ENCODE measurements at regions not wholly inside any gene's neighbourhood (a gene's known extent, or its start where the extent isn't known, plus 50 kb on each side); places are given as distances from the start of the nearest gene placed in this dataset.

GRCh38 chr12:11580125-11580751 lies 69.2 kb upstream of the ETV6 start:
- Histone ChIP-seq H3K79me2 (ENCODE audit: insufficient read depth) (no peaks in the 10 kb centered on the region), H4K20me1 (ENCODE audit: insufficient read depth) (no peaks in the 10 kb centered on the region), H3K9me3 (ENCODE audit: low read depth) (no peaks in the 10 kb centered on the region), H3K4me1 (ENCODE audit: insufficient read depth) (peaks cover 41% of the 10 kb centered on the region), H3K27me3 (replicated peaks; ENCODE audit: insufficient read depth) (no peaks in the 10 kb centered on the region), H3F3A (ENCODE audit: insufficient read depth) (peaks cover 21% of the 10 kb centered on the region), H3K4me2 (ENCODE audit: unreplicated experiment) (peak overlapping the region; percentile 69), H3K9ac (0 out of 2 replicates have a peak overlapping the region, but pooled peaks have one; percentile 1), H3K9me2 (ENCODE audit: insufficient read depth) (no peaks in the 10 kb centered on the region), H2AFZ (no peak overlapping the region), H3K36me3 (ENCODE audit: low read depth) (no peaks in the 10 kb centered on the region), H3K27ac (peak overlapping the region; percentile 61), H3K4me3 (peak overlapping the region; percentile 16)
- peak; percentile 94 for DNase-seq
- in situ Hi-C loops (cut with MboI): loop anchor here (10.0 to 25.0 kb wide), 3 partner anchors 455 to 1132 kb away; partner anchors contain the start of gene CDKN1B
- TF ChIP-seq EZH2phosphoT487 (IDR thresholded peaks at IDR 0.05; ENCODE audit: insufficient read depth, low read depth) (no peak), EZH2 (IDR thresholded peaks at IDR 0.05; ENCODE audit: insufficient read depth, poor library complexity, severe bottlenecking) (no peak)
- 0% methylated on average over 2 of the region's 2 CpGs for WGBS, 2 experiments (ENCODE audit: low coverage in 1 of 2, low lambda C conversion rate in 2 of 2, missing lambda C conversion rate in 2 of 2)

GRCh38 chr12:11581179-11581755 lies 68.2 kb upstream of the ETV6 start:
- Histone ChIP-seq H3K4me3 (no peak overlapping the region), H3K36me3 (ENCODE audit: low read depth) (no peaks in the 10 kb centered on the region), H3F3A (ENCODE audit: insufficient read depth) (peaks cover 21% of the 10 kb centered on the region), H3K4me2 (ENCODE audit: unreplicated experiment) (no peak overlapping the region), H2AFZ (no peak overlapping the region), H3K4me1 (ENCODE audit: insufficient read depth) (peaks cover 36% of the 10 kb centered on the region), H4K20me1 (ENCODE audit: insufficient read depth) (no peaks in the 10 kb centered on the region), H3K9me2 (ENCODE audit: insufficient read depth) (no peaks in the 10 kb centered on the region), H3K79me2 (ENCODE audit: insufficient read depth) (no peaks in the 10 kb centered on the region), H3K9ac (no peak overlapping the region), H3K27ac (no peak overlapping the region), H3K27me3 (replicated peaks; ENCODE audit: insufficient read depth) (no peaks in the 10 kb centered on the region), H3K9me3 (ENCODE audit: low read depth) (no peaks in the 10 kb centered on the region)
- in situ Hi-C loops (cut with MboI): loop anchor here (10.0 to 25.0 kb wide), 3 partner anchors 454 to 1131 kb away; partner anchors contain the start of gene CDKN1B
- peak; percentile 82 for DNase-seq
- WGBS, 2 experiments (ENCODE audit: low coverage in 1 of 2, low lambda C conversion rate in 2 of 2, missing lambda C conversion rate in 2 of 2): 7 to 8% methylated on average over 2 of the region's 2 CpGs
- TF ChIP-seq EZH2phosphoT487 (IDR thresholded peaks at IDR 0.05; ENCODE audit: insufficient read depth, low read depth): no peak
- no peak for TF ChIP-seq EZH2 (IDR thresholded peaks at IDR 0.05; ENCODE audit: insufficient read depth, poor library complexity, severe bottlenecking)

- no peak overlapping the region for H3K4me2 ChIP-seq (ENCODE audit: unreplicated experiment)
- no peaks in the 10 kb centered on the region for H3K27me3 ChIP-seq (replicated peaks; ENCODE audit: insufficient read depth)
- H3K27ac ChIP-seq: no peak overlapping the region
- H3K9me2 ChIP-seq (ENCODE audit: insufficient read depth): no peaks in the 10 kb centered on the region
- H2AFZ ChIP-seq: no peak overlapping the region
- in situ Hi-C loops (cut with MboI): loop anchor here (10.0 to 25.0 kb wide), 3 partner anchors 450 to 1128 kb away; partner anchors contain the start of gene CDKN1B
- peaks cover 14% of the 10 kb centered on the region for H3K4me1 ChIP-seq (ENCODE audit: insufficient read depth)
- H3K4me3 ChIP-seq: no peak overlapping the region
- H3K9ac ChIP-seq: no peak overlapping the region
- no peaks in the 10 kb centered on the region for H3K9me3 ChIP-seq (ENCODE audit: low read depth)
- H3K36me3 ChIP-seq (ENCODE audit: low read depth): no peaks in the 10 kb centered on the region
- DNase-seq: peak; percentile 39
- 42 to 44% methylated on average over 7 of the region's 7 CpGs for WGBS, 2 experiments (ENCODE audit: low coverage in 1 of 2, low lambda C conversion rate in 2 of 2, missing lambda C conversion rate in 2 of 2)
- no peaks in the 10 kb centered on the region for H4K20me1 ChIP-seq (ENCODE audit: insufficient read depth)
- TF ChIP-seq EZH2phosphoT487 (IDR thresholded peaks at IDR 0.05; ENCODE audit: insufficient read depth, low read depth): no peak
- no peak for TF ChIP-seq EZH2 (IDR thresholded peaks at IDR 0.05; ENCODE audit: insufficient read depth, poor library complexity, severe bottlenecking)
- peaks cover 15% of the 10 kb centered on the region for H3F3A ChIP-seq (ENCODE audit: insufficient read depth)
- H3K79me2 ChIP-seq (ENCODE audit: insufficient read depth): no peaks in the 10 kb centered on the region
Measured at GRCh38 chr12:11584221-11584855, 65.1 kb upstream of the ETV6 start.

- H3K36me3 ChIP-seq (ENCODE audit: low read depth): no peaks in the 10 kb centered on the region
- 0 out of 2 replicates have a peak, but pooled peaks cover 8% of the 10 kb centered on the region for H3K4me1 ChIP-seq (ENCODE audit: insufficient read depth)
- no peaks in the 10 kb centered on the region; the same call in 1 of the 2 replicates for H3K27me3 ChIP-seq (replicated peaks; ENCODE audit: insufficient read depth)
- no peak overlapping the region for H3K27ac ChIP-seq
- H3K9me2 ChIP-seq (ENCODE audit: insufficient read depth): no peaks in the 10 kb centered on the region
- TF ChIP-seq EZH2phosphoT487 (IDR thresholded peaks at IDR 0.05; ENCODE audit: insufficient read depth, low read depth) (no peak), EZH2 (IDR thresholded peaks at IDR 0.05; ENCODE audit: insufficient read depth, poor library complexity, severe bottlenecking) (no peak)
- H3F3A ChIP-seq (ENCODE audit: insufficient read depth): peaks cover 7% of the 10 kb centered on the region; the same call in 1 of the 2 replicates
- H3K4me2 ChIP-seq (ENCODE audit: unreplicated experiment): no peak overlapping the region
- no peaks in the 10 kb centered on the region for H4K20me1 ChIP-seq (ENCODE audit: insufficient read depth)
- no peak overlapping the region for H2AFZ ChIP-seq
- WGBS, 2 experiments (ENCODE audit: low coverage in 1 of 2, low lambda C conversion rate in 2 of 2, missing lambda C conversion rate in 2 of 2): 66 to 70% methylated on average over 11 of the region's 11 CpGs
- H3K79me2 ChIP-seq (ENCODE audit: insufficient read depth): no peaks in the 10 kb centered on the region
- no peak overlapping the region for H3K4me3 ChIP-seq
- no peak for DNase-seq
- H3K9me3 ChIP-seq (ENCODE audit: low read depth): no peaks in the 10 kb centered on the region
- in situ Hi-C loops (cut with MboI): loop anchor here (25.0 kb wide), 1 partner anchor 1120 kb away; the partner anchor contains the start of gene CDKN1B
- H3K9ac ChIP-seq: no peak overlapping the region
Measured at GRCh38 chr12:11592484-11592883, 57.0 kb upstream of the ETV6 start.

All from GM23248 (cell line).